ENCODE measurements at regions not wholly inside any gene's neighbourhood (a gene's known extent, or its start where the extent isn't known, plus 50 kb on each side); places are given as distances from the start of the nearest gene placed in this dataset.

GRCh38 chr3:115375362-115375761 lies 228.3 kb upstream of the ZBTB20 start:
- DNase-seq (no peak), ATAC-seq (no peak)
- no peaks in the 10 kb centered on the region for H3K9me3 ChIP-seq (ENCODE audit: control insufficient read depth in 2 of 3, low read length in 3 of 3)
- peaks cover 0 to 4% (median 0%) of the 10 kb centered on the region in 11 donors for H3K9me3 Mint-ChIP-seq
- H3K36me3 Mint-ChIP-seq: no peaks in the 10 kb centered on the region
- no peak overlapping the region for H3K4me3 ChIP-seq (ENCODE audit: low read length)
- H3K36me3 ChIP-seq (ENCODE audit: control insufficient read depth in 2 of 3, insufficient read depth in 3 of 3, low read length in 3 of 3): no peaks in the 10 kb centered on the region
- no peak overlapping the region for H3K27ac Mint-ChIP-seq
- intact Hi-C loops (cut with micrococcal nuclease): no loop called here
- H3K4me3 Mint-ChIP-seq: no peak overlapping the region
- no peak overlapping the region for H3K27ac ChIP-seq (ENCODE audit: low read depth, low read length)
- H3K27me3 ChIP-seq (ENCODE audit: control insufficient read depth in 2 of 2, insufficient read depth in 2 of 2, low read length in 2 of 2): no peaks in the 10 kb centered on the region
- H3K27me3 Mint-ChIP-seq: peaks cover 0 to 8% (median 0%) of the 10 kb centered on the region in 5 donors
- ChIA-PET POLR2A (no interaction called here), CTCF (no interaction called here)
- no peaks in the 10 kb centered on the region for H3K4me1 ChIP-seq (ENCODE audit: control insufficient read depth in 2 of 2, insufficient read depth in 2 of 2, low read length in 2 of 2)
- no peaks in the 10 kb centered on the region for H3K4me1 Mint-ChIP-seq

GRCh38 chr3:115380883-115381572 lies 233.9 kb upstream of the ZBTB20 start:
- Histone ChIP-seq H3K36me3 (ENCODE audit: control insufficient read depth in 2 of 3, insufficient read depth in 3 of 3, low read length in 3 of 3) (no peaks in the 10 kb centered on the region), H3K4me3 (ENCODE audit: low read length) (no peak overlapping the region), H3K27me3 (ENCODE audit: control insufficient read depth in 2 of 2, insufficient read depth in 2 of 2, low read length in 2 of 2) (no peaks in the 10 kb centered on the region), H3K27ac (ENCODE audit: low read depth, low read length) (no peak overlapping the region), H3K4me1 (ENCODE audit: control insufficient read depth in 2 of 2, insufficient read depth in 2 of 2, low read length in 2 of 2) (no peaks in the 10 kb centered on the region), H3K9me3 (ENCODE audit: control insufficient read depth in 2 of 3, low read length in 3 of 3) (no peaks in the 10 kb centered on the region)
- no peak for ATAC-seq
- no peaks in the 10 kb centered on the region for H3K4me1 Mint-ChIP-seq
- H3K36me3 Mint-ChIP-seq: no peaks in the 10 kb centered on the region
- H3K27me3 Mint-ChIP-seq: peaks cover 0 to 2% (median 0%) of the 10 kb centered on the region in 5 donors
- intact Hi-C loops (cut with micrococcal nuclease): no loop called here
- POLR2A ChIA-PET: no interaction called here
- CTCF ChIA-PET: no interaction called here
- DNase-seq: no peak
- peaks cover 0 to 4% (median 0%) of the 10 kb centered on the region in 11 donors for H3K9me3 Mint-ChIP-seq
- no peak overlapping the region for H3K27ac Mint-ChIP-seq
- H3K4me3 Mint-ChIP-seq: no peak overlapping the region

DNA sequence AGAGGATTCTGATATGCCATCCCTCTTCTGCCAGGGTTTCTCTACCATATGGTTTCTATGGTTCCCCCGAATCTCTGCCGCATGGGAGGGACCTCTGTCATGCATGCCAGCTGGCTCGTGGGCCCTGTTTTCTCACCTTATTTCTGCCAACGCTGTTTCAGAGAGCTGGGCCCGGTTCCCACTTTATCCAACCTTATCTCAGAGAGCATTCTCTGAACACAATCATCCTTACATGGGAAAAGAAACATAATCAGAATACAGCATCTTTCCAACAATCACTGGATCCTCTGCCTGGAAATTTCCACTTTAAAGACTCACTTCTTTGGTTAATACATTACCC lies 234.5 kb upstream of the ZBTB20 start:
- Histone ChIP-seq H3K4me1 (ENCODE audit: control insufficient read depth in 2 of 2, insufficient read depth in 2 of 2, low read length in 2 of 2) (no peaks in the 10 kb centered on the region), H3K27ac (ENCODE audit: low read depth, low read length) (no peak overlapping the region), H3K4me3 (ENCODE audit: low read length) (no peak overlapping the region), H3K36me3 (ENCODE audit: control insufficient read depth in 2 of 3, insufficient read depth in 3 of 3, low read length in 3 of 3) (no peaks in the 10 kb centered on the region), H3K27me3 (ENCODE audit: control insufficient read depth in 2 of 2, insufficient read depth in 2 of 2, low read length in 2 of 2) (no peaks in the 10 kb centered on the region), H3K9me3 (ENCODE audit: control insufficient read depth in 2 of 3, low read length in 3 of 3) (no peaks in the 10 kb centered on the region)
- DNase-seq (no peak), ATAC-seq (no peak)
- Mint-ChIP-seq H3K27me3 (peaks cover 0 to 2% (median 0%) of the 10 kb centered on the region in 5 donors), H3K27ac (no peak overlapping the region), H3K36me3 (no peaks in the 10 kb centered on the region), H3K4me1 (no peaks in the 10 kb centered on the region), H3K9me3 (peaks cover 0 to 4% (median 0%) of the 10 kb centered on the region in 11 donors), H3K4me3 (no peak overlapping the region)
- intact Hi-C loops (cut with micrococcal nuclease): no loop called here
- POLR2A ChIA-PET: no interaction called here
- CTCF ChIA-PET: no interaction called here

DNA sequence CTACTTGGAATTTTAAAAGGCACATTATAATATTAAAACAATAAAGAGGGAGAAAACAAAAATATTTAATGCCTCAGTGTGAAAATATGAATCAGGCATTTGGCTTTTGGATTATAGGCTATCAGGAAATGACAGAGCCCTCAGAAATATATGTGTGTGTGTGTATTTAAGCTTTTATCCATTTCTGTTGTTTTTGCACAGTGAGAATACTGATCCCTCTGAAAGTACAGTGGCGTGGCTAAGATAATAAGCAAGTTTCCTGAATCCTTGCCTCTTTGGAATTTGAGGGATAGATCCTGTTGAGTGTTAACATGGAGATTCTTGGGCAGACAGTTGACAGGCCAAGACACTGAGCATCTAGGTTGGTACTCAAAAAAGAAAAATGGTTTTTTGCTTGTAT lies 234.8 kb upstream of the ZBTB20 start:
- Histone ChIP-seq H3K27me3 (ENCODE audit: control insufficient read depth in 2 of 2, insufficient read depth in 2 of 2, low read length in 2 of 2) (no peaks in the 10 kb centered on the region), H3K36me3 (ENCODE audit: control insufficient read depth in 2 of 3, insufficient read depth in 3 of 3, low read length in 3 of 3) (no peaks in the 10 kb centered on the region), H3K4me3 (ENCODE audit: low read length) (no peak overlapping the region), H3K27ac (ENCODE audit: low read depth, low read length) (no peak overlapping the region), H3K9me3 (ENCODE audit: control insufficient read depth in 2 of 3, low read length in 3 of 3) (no peaks in the 10 kb centered on the region), H3K4me1 (ENCODE audit: control insufficient read depth in 2 of 2, insufficient read depth in 2 of 2, low read length in 2 of 2) (no peaks in the 10 kb centered on the region)
- ATAC-seq: no peak
- no peaks in the 10 kb centered on the region for H3K4me1 Mint-ChIP-seq
- H3K36me3 Mint-ChIP-seq: no peaks in the 10 kb centered on the region
- intact Hi-C loops (cut with micrococcal nuclease): no loop called here
- H3K27me3 Mint-ChIP-seq: peaks cover 0 to 2% (median 0%) of the 10 kb centered on the region in 5 donors
- H3K27ac Mint-ChIP-seq: no peak overlapping the region
- peaks cover 0 to 4% (median 0%) of the 10 kb centered on the region in 11 donors for H3K9me3 Mint-ChIP-seq
- DNase-seq: no peak
- ChIA-PET POLR2A (no interaction called here), CTCF (no interaction called here)
- H3K4me3 Mint-ChIP-seq: no peak overlapping the region

DNA sequence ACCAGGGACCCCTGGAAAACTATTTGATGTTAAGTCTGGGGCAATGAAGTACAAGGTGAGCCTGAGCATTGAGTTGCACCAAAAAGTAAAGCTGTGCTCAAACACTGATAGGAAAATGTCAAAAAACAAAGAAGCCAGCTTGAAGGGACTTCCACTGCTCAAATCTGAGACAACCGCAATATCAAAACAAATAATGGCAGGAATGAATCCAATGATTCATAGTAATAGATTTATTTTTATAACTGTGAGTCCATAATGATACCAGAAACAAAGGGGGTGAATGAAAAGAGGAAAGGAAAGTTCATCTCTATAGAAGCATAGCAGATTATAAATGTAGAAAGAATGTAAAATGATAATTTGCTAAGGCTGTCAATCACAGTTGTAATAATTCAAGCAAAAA lies 237.3 kb upstream of the ZBTB20 start:
- no peak for ATAC-seq
- H3K4me3 Mint-ChIP-seq: no peak overlapping the region
- H3K27ac ChIP-seq (ENCODE audit: low read depth, low read length): no peak overlapping the region
- H3K4me3 ChIP-seq (ENCODE audit: low read length): no peak overlapping the region
- no peak for DNase-seq
- no peaks in the 10 kb centered on the region for H3K27me3 Mint-ChIP-seq
- no peaks in the 10 kb centered on the region for H3K4me1 ChIP-seq (ENCODE audit: control insufficient read depth in 2 of 2, insufficient read depth in 2 of 2, low read length in 2 of 2)
- no peaks in the 10 kb centered on the region for H3K36me3 ChIP-seq (ENCODE audit: control insufficient read depth in 2 of 3, insufficient read depth in 3 of 3, low read length in 3 of 3)
- no peak overlapping the region for H3K27ac Mint-ChIP-seq
- ChIA-PET CTCF (no interaction called here), POLR2A (no interaction called here)
- intact Hi-C loops (cut with micrococcal nuclease): no loop called here
- no peaks in the 10 kb centered on the region for H3K36me3 Mint-ChIP-seq
- H3K27me3 ChIP-seq (ENCODE audit: control insufficient read depth in 2 of 2, insufficient read depth in 2 of 2, low read length in 2 of 2): no peaks in the 10 kb centered on the region
- H3K9me3 Mint-ChIP-seq: peaks cover 0 to 4% (median 0%) of the 10 kb centered on the region in 11 donors
- no peaks in the 10 kb centered on the region for H3K9me3 ChIP-seq (ENCODE audit: control insufficient read depth in 2 of 3, low read length in 3 of 3)
- no peaks in the 10 kb centered on the region for H3K4me1 Mint-ChIP-seq

DNA sequence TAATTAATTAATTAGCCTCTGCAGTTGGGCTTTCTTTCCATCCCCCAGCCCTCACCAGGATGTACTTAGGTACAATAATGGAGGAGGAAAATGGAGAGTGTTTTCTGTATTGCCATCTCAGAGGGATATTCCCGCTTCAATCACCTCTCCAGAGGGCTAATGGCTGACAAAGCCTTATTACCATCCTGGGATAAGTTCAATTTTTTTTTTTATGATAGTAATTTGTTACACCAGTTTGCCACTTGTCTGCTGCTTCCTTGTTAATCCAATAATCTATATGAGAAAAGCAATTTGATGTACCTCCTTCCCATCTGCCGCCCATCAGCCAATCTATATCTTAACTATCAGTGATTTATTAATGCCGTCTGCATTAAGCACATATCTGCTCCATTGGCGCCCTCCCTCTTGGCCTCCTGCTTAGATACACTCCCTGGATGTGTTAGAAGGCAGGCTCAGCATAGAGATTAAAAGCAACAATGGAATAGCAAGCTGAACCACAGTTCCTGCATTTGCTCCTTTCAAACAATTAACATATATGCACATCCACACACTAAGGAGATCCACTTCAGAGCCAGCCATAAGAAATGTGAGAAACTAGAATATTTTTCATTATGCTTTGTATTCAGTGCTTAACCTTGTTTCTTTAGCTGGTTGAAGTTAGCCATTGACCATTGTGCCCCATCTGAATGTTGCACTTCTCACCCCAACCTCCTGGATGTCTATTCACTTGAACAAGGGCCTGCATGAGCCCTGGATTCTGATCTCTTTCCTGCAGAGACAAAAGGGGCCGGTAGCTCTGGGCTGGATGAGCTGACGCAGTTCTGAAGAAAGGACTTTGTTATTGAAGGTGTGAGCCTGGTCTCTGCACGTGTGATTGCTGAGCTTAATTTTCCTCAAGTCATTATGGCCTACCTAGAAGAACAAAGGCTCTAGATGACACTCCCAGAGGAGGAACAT lies 237.3 kb upstream of the GAP43 start:
- no peak for ATAC-seq
- H3K4me1 ChIP-seq (ENCODE audit: control insufficient read depth in 2 of 2, insufficient read depth in 2 of 2, low read length in 2 of 2): no peaks in the 10 kb centered on the region
- Mint-ChIP-seq H3K4me3 (no peak overlapping the region), H3K4me1 (no peaks in the 10 kb centered on the region), H3K36me3 (no peaks in the 10 kb centered on the region), H3K27ac (no peak overlapping the region), H3K27me3 (peaks cover 0 to 3% (median 0%) of the 10 kb centered on the region in 5 donors), H3K9me3 (no peaks in the 10 kb centered on the region)
- H3K9me3 ChIP-seq (ENCODE audit: control insufficient read depth in 2 of 3, low read length in 3 of 3): no peaks in the 10 kb centered on the region
- CTCF ChIA-PET: no interaction called here
- POLR2A ChIA-PET: no interaction called here
- no peak overlapping the region for H3K4me3 ChIP-seq (ENCODE audit: low read length)
- no peaks in the 10 kb centered on the region for H3K27me3 ChIP-seq (ENCODE audit: control insufficient read depth in 2 of 2, insufficient read depth in 2 of 2, low read length in 2 of 2)
- no peak overlapping the region for H3K27ac ChIP-seq (ENCODE audit: low read depth, low read length)
- intact Hi-C loops (cut with micrococcal nuclease): no loop called here
- no peaks in the 10 kb centered on the region for H3K36me3 ChIP-seq (ENCODE audit: control insufficient read depth in 2 of 3, insufficient read depth in 3 of 3, low read length in 3 of 3)
- DNase-seq: no peak

GRCh38 chr3:115388166-115388565 lies 235.1 kb upstream of the GAP43 start:
- Mint-ChIP-seq H3K4me3 (no peak overlapping the region), H3K36me3 (no peaks in the 10 kb centered on the region), H3K4me1 (peaks cover 0 to 12% (median 10%) of the 10 kb centered on the region in 7 donors), H3K27me3 (peaks cover 0 to 3% (median 0%) of the 10 kb centered on the region in 5 donors), H3K9me3 (no peaks in the 10 kb centered on the region), H3K27ac (no peak overlapping the region)
- H3K27me3 ChIP-seq (ENCODE audit: control insufficient read depth in 2 of 2, insufficient read depth in 2 of 2, low read length in 2 of 2): no peaks in the 10 kb centered on the region
- ChIA-PET POLR2A (no interaction called here), CTCF (no interaction called here)
- H3K4me1 ChIP-seq (ENCODE audit: control insufficient read depth in 2 of 2, insufficient read depth in 2 of 2, low read length in 2 of 2): no peaks in the 10 kb centered on the region
- H3K27ac ChIP-seq (ENCODE audit: low read depth, low read length): no peak overlapping the region
- intact Hi-C loops (cut with micrococcal nuclease): no loop called here
- no peaks in the 10 kb centered on the region for H3K9me3 ChIP-seq (ENCODE audit: control insufficient read depth in 2 of 3, low read length in 3 of 3)
- no peak overlapping the region for H3K4me3 ChIP-seq (ENCODE audit: low read length)
- no peak for DNase-seq
- ATAC-seq: no peak
- no peaks in the 10 kb centered on the region for H3K36me3 ChIP-seq (ENCODE audit: control insufficient read depth in 2 of 3, insufficient read depth in 3 of 3, low read length in 3 of 3)

All from naive thymus-derived CD4-positive, alpha-beta T cell (primary cell).